Fibroblast of the conjunctiva (primary cell): ENCODE measurements at regions not wholly inside any gene's neighbourhood (a gene's known extent, or its start where the extent isn't known, plus 50 kb on each side); places are given as distances from the start of the nearest gene placed in this dataset.

Experiments
- DNase-seq: peaks from one replicate; pipeline ENCODE4 v3.0.0-alpha.2; 2010; ENCODE audit warnings: low read depth

- DNase-seq: no peak
Observed at GRCh38 chr5:3542769-3543168, 52.9 kb upstream of the IRX1 start.

DNA sequence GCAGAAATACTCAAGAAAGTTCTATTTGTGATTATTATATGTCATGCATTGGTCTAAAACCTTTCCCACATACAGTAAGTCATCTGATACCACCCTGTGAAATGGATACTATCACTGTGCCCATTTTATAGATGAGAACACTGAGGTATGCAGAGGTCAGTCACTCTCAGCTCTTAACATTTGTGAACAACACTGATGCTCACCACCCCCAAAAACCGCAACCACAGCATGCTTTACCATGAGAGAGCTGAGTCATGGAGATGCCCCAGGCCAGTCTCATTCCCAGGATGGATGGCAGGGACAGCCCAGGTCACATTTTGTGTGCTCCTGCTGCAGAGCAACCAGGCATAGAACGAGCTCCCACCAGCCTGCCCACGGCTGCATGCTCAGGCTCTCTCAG lies 53.5 kb upstream of the IRX1 start:
- no peak for DNase-seq

GRCh38 chr5:3538886-3539285 lies 56.7 kb upstream of the IRX1 start:
- no peak for DNase-seq

- no peak for DNase-seq
Observed at GRCh38 chr5:3537942-3538341, 57.7 kb upstream of the IRX1 start.

DNA sequence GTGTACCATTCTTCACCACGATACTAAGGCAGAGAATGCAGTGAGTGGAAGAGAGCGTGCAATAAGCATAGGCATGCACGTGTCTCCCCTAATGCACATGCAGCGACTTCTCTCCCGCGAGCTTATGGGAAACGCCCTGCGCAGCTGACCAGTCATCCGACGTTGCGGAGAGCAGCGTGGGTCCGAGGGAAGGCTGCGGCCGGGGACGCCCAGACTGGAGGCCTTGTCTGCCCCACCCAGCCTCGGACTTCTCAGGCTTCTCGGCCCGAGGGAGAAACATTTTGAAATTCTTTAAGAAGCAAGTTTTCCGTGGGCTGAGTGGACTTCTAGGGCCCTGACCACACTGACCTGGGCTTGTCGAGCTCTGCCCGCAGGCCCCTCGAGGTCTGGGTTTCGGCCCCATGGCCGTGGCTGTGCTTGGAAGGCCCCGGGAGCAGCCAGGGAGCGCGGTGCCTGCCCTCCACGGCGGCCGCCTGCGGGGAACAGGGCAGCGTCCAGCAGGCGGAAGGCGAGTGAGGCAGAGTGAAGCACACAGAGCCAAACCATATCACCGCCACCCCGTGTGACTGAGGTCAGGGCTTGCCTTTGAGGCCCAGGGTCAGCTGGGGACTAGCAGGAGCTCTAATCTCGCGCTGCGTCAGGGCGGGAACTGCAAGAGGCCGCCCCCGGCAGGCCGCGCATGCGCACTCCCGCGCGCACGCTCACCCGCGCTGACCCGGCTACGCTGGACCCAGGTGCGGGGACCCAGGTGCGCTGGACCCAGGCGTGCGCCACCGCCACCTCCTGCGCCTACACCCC lies 60.0 kb upstream of the IRX1 start:
- no peak for DNase-seq

DNA sequence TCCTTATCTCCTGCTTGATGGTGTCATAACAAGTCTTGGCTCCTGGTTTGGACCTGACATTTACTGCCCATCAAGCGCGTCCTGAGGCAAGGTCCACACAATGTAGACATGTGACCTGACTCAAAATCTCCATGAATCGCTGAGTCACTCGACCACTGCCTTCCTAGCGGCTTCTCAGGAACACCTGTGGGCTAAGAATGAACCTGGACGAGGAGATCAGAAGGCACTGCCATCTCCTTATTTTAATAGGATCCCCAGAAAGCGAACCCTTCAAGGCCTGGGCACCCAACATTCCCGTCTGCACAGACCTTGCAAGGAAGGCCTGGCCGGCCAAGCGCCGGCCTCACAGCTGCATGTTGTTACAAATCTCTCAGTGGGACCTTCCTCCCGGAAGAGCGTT lies 60.6 kb upstream of the IRX1 start:
- DNase-seq: no peak

DNA sequence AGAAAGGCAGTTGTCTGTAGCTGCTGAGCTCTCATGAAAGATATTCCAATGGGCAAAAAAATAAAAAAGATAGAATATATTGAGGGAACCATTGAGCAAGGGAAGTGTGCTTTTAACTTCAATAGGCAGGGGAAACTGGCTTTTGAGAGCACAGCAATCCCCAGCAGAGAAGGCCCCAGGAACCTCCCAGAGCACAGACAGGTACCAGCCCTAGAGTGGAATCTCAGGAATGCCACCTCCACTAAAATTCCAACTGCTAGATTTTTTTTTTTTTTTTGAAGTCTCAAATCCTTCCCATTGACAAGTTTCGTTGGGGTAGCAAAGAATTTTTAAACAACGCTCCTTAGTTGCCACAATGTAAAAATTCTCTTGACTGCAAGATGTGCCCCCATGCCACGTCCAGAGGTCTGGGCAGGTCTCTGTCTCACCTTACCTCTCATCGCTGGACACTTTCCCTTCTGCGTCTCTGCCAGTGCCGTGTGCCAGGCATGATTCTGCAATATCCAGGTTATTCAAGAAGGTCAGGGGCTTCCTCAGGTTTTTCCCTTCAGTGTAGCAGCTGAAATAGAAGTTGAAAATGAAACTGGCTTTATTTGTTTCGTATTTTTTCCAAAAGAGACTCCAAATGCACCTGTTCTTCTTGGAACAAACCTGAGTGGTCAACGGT lies 64.2 kb upstream of the IRX1 start:
- no peak for DNase-seq

GRCh38 chr5:3530251-3530650 lies 65.4 kb upstream of the IRX1 start:
- DNase-seq: no peak

- no peak for DNase-seq
Observed at GRCh38 chr5:3526551-3527185, 69.0 kb upstream of the IRX1 start.

DNA sequence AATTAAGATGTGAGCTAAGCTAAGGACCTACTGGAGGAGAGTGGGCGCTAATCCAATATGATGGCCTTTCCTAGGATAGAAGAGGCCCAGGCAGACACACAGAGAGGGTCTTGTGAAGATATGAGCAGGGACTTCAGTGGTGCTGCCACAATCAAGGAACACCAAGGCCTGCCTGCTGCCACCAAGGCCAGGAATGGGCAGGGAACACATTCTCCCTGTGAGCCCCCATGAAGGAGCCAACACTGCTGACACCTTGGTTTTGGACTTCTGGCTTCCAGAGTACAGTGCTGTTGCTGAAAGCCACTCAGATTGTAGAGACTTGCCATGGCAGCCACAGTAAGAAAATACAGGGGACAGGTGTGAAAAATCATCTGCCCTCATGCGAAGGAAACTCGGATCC lies 73.1 kb upstream of the IRX1 start:
- DNase-seq: no peak

DNA sequence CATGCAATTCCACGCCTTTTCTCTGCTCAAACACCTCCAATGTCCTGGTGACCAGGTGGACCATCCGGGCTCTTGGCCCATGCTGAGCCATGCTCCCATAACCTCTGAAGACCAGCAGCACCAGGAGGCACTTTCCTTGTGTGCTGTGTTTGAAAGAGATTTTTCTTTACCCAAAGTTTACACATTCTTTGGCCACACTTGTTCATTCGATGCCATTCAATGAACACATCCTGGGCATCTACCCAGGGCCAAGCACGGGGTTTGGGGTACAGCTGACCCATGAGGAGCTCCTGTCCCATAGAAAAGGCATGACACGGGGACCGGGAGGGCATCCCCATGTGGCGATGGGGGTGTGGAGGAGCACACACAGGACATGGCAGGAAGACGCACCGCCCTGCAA lies 77.1 kb upstream of the IRX1 start:
- DNase-seq: no peak

DNA sequence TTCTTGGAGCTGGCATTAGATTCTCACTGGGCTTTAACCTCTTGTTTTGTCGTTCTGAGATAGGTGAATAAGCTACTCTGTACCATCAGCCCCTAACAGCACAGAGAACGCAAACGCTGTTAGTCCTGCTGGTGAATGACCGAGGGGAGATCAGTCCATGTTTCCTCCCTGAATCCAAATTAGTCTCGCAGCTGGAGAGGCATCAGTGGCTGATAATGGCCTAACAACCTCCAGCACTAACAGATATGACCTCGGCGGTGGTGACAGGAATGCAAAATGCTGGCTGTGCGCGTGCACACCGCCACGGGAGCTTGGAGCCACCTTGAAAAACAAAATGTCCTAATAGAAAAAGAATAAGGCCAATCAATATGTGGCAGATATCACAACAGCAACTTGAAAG lies 77.6 kb upstream of the IRX1 start:
- DNase-seq: no peak

DNA sequence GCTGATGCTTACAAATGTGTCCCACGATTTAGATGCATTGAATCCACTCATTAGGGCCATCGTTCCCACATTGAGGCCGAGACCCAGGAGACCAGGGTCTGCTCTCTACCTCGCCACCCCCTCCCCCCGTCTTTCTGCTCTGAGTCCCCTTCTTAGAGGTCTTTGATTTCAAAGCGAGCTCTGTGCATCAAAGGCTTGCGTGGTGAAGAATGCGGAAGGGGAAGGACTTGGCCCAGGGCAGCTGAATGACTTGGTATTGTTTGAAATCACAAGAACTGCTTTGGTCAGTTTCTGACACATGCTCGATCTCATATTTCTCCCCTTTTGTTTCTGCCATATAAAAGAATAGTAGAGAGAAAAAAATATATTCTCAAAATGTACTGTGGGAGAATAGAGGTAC lies 78.3 kb upstream of the IRX1 start:
- no peak for DNase-seq

GRCh38 chr5:3512361-3513095 lies 83.1 kb upstream of the IRX1 start:
- no peak for DNase-seq

DNA sequence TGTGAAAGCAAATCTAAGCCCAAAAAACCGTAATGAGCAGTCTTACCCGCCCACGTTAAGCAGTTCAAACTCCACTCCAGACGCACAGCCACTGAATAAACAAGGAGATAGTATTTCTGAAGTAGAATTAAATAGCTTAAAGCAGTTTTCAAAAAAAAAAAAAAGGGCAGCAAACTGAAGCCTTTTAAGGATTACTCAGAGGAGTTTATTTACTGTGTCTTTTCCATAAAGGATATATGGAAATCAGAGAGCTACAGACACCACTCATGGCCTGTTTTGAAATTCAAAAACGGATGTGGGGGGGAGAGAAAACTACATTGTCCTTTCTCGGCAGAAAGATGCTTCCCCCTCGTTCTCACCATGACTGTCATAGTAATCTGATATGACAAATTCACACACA lies 83.7 kb upstream of the IRX1 start:
- no peak for DNase-seq

- DNase-seq: no peak
Observed at GRCh38 chr5:3511519-3511918, 84.1 kb upstream of the IRX1 start.

DNA sequence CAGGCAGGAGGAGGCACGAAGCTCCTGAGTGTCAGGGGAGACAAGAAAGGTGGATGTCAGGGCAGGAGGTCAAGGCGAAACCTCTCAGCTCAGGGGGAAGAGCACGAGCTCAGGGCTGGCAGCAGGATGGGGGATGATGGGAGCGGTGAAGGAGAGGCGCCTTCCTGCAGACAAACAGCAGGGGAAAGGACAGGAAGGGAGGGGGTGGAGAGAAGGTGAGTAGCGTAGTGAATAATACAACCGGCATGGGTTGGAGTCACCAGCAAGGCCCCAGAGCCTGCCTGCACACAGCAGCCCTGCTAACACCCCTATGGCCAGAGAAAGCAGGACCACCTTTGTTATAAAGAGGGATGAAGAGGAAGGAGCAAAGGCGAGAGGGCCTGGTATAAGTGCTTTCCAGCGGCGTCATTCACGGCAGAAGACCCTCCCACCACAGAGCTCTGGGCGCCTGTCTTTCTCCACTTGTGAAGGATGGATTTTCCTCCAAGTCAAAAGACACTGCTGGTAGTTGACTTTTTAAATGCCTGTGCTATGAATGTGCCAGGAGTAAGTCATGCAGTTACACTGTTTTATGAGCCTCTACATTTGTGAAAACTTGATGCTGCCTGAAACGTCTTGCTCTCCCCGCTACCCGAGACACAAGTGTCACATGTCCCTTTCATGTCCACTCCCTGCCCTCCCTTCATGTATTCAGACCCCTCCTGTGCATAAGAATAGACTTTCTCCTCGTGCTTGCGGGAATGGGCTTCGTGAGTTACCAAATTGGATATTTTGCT lies 84.8 kb upstream of the IRX1 start:
- DNase-seq: no peak

- no peak for DNase-seq
Observed at GRCh38 chr5:3509290-3509689, 86.3 kb upstream of the IRX1 start.

- DNase-seq: no peak
Observed at GRCh38 chr5:3508395-3508794, 87.2 kb upstream of the IRX1 start.

GRCh38 chr5:3490957-3491507 lies 104.6 kb upstream of the IRX1 start:
- no peak for DNase-seq

DNA sequence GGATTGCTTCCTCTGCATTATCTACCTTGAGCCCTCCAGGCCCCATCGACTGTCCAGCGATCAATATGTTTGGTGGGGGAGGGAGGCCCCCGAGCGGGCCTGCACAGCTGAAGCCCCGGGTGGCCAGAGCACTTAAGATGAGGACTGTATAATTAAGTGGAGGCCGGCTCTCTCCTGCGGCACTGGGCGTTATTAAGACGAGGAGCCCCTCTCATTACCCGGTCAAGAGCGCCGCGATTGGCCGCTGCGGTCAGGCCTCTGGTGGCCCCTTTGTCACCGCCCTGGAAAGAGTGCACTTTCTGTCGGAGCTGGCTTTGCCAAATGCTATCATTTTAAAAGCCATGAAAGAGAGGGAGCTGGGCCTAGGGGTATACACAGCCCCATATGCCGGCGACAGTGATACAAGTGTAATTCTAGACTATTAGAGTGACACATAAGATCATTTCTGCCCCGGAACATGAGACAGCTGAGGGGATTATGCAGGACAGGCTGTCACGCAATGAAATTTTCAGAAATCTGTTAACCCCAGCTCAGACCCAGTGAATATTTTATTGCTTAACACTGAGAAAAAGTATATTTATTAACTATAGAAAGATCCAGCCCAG lies 106.3 kb upstream of the IRX1 start:
- no peak for DNase-seq
